GM18519 (cell line): ENCODE measurements at regions not wholly inside any gene's neighbourhood (a gene's known extent, or its start where the extent isn't known, plus 50 kb on each side); places are given as distances from the start of the nearest gene placed in this dataset.
"Not testable (repeated sequence)": the region's sequence is repeated elsewhere in the genome, so short reads cannot be mapped to it uniquely, and the experiment has no call there.

Experiments used
- ATAC-seq: cut with Tn5 transposase; IDR thresholded peaks from one replicate; pipeline ENCODE4 v1.9.1; 2021; ENCODE audit warnings: mild to moderate bottlenecking, moderate library complexity; ENCODE audit not compliant: unreplicated experiment, low FRiP score

GRCh38 chr1:38179483-38179882 lies 132.9 kb upstream of the POU3F1 start:
- ATAC-seq: no peak

GRCh38 chr1:38178216-38178615 lies 131.6 kb upstream of the POU3F1 start:
- no peak for ATAC-seq

- ATAC-seq: no peak
These were observed 128.5 kb upstream of the POU3F1 start for GRCh38 chr1:38175121-38175520.

GRCh38 chr1:38173848-38174247 lies 127.3 kb upstream of the POU3F1 start:
- ATAC-seq: peak; percentile 25

GRCh38 chr1:38173157-38173831 lies 126.7 kb upstream of the POU3F1 start:
- ATAC-seq: peak; percentile 41

GRCh38 chr1:38169121-38169520 lies 122.5 kb upstream of the POU3F1 start:
- ATAC-seq: no peak

- ATAC-seq: no peak
These were observed 121.8 kb upstream of the POU3F1 start for GRCh38 chr1:38168365-38168764.

- ATAC-seq: no peak
These were observed 119.9 kb upstream of the POU3F1 start for GRCh38 chr1:38166461-38166860.

GRCh38 chr1:38153778-38154470 lies 107.3 kb upstream of the POU3F1 start:
- ATAC-seq: no peak

GRCh38 chr1:38153066-38153777 lies 106.6 kb upstream of the POU3F1 start:
- ATAC-seq: no peak

- no peak for ATAC-seq
These were observed 105.9 kb upstream of the POU3F1 start for GRCh38 chr1:38152351-38153065.

GRCh38 chr1:38151399-38151798 lies 104.8 kb upstream of the POU3F1 start:
- ATAC-seq: no peak

- ATAC-seq: not testable (repeated sequence)
These were observed 99.5 kb upstream of the POU3F1 start for GRCh38 chr1:38146079-38146478.

- no peak for ATAC-seq
These were observed 96.0 kb upstream of the POU3F1 start for GRCh38 chr1:38142606-38143005.

GRCh38 chr1:38141483-38141882 lies 94.9 kb upstream of the POU3F1 start:
- no peak for ATAC-seq

GRCh38 chr1:38139738-38140487 lies 93.3 kb upstream of the POU3F1 start:
- ATAC-seq: no peak

GRCh38 chr1:38138498-38139233 lies 92.1 kb upstream of the POU3F1 start:
- ATAC-seq: no peak

- no peak for ATAC-seq
These were observed 90.6 kb upstream of the POU3F1 start for GRCh38 chr1:38137164-38137563.

GRCh38 chr1:38135625-38136414 lies 89.2 kb upstream of the POU3F1 start:
- no peak for ATAC-seq
